Pancreas (tissue), 10 donors: ENCODE measurements at regions not wholly inside any gene's neighbourhood (a gene's known extent, or its start where the extent isn't known, plus 50 kb on each side); places are given as distances from the start of the nearest gene placed in this dataset.
"Not testable (repeated sequence)": the region's sequence is repeated elsewhere in the genome, so short reads cannot be mapped to it uniquely, and the experiment has no call there.

Source experiments
- ATAC-seq, 4 donors: fragments of 200-7000 bp; cut with Tn5 transposase; one replicate each; pipeline versions ENCODE4 v1.8.0 to v1.9.1; 2020; ENCODE audit warnings: mild to moderate bottlenecking in 4 of 4, moderate library complexity in 4 of 4
- DNase-seq, 6 donors: peaks; one replicate each; pipeline ENCODE4 v3.0.0-alpha.2; 2020
- FAIRE-seq: peaks from 2 replicates; lab custom pipeline; 2012; peaks lifted over from hg19 to GRCh38; lab: Jason Lieb, UNC
- H3K27ac ChIP-seq, 4 donors: fragments of 200-600 bp; sonication (generic); 1 replicate in 3 of 4; 2 replicates in 1 of 4; pipeline versions ENCODE4 v1.5.0 to v1.8.0; 2020
- H3K27me3 ChIP-seq, 4 donors: fragments of 200-600 bp; one replicate each; pipeline ENCODE4 v1.8.0; 2021
- H3K36me3 ChIP-seq, 3 donors: fragments of 200-600 bp; sonication (generic) in 1 of 3; one replicate each; pipeline versions ENCODE4 v1.5.0 to v1.8.0; 2020 to 2021
- H3K4me1 ChIP-seq, 3 donors: fragments of 200-600 bp; one replicate each; pipeline ENCODE4 v1.8.0; 2021
- H3K4me3 ChIP-seq, 4 donors: fragments of 200-600 bp; sonication (generic) in 2 of 4; one replicate each; pipeline versions ENCODE4 v1.5.0 to v1.8.0; 2020 to 2021
- H3K9me3 ChIP-seq, 4 donors: fragments of 200-600 bp; one replicate each; pipeline ENCODE4 v1.8.0; 2021
- WGBS, 2 donors: extraction: QIAGEN DNeasy Blood & Tissue Kit; methylation state at CpG; one replicate each; pipeline ENCODE4 v1.1.7; 2013; 5-methylcytosine and 5-hydroxymethylcytosine counted together
- intact Hi-C, 3 donors: fragments of 100-400 bp; cut with DNase I; formaldehyde crosslinking; loops; one replicate each; pipeline versions ENCODE4 v1.11.1 to v1.14.2; 2022
- TF ChIP-seq, protein P1 (sequence below), 4 donors: fragments of 200-600 bp; sonication (generic) in 3 of 4; IDR thresholded peaks; one replicate each; pipeline versions ENCODE4 v1.5.0 to v1.8.0; 2021; ENCODE audit warnings: antibody characterized with exemption in 4 of 4
- donor health status: healthy with polysubstance abuse.
- donor health status: DM: no; HTN: no; CAD: no; lungs with moderate emphysema.
- donor health status: DM: no; HTN: no; CAD: no.
- donor health status: control.
- donor health status: control.
- donor health status: Bipolar disorder and iron deficiency.
- donor health status: DM: yes; HTN: yes; CAD: no.
- donor health status: DM: no; HTN: no; CAD: no.
- donor health status: DM: no; HTN: no; CAD: no.
- donor health status: DM: yes; HTN: yes; CAD: no.

GRCh38 chr1:88618331-88618730, 65.7 kb upstream of the PKN2 start:
- no peaks in the 10 kb centered on the region for H3K4me1 ChIP-seq
- WGBS, 2 donors, result 80 to 81% methylated on average over 2 of the region's 2 CpGs
- no peak overlapping the region for H3K4me3 ChIP-seq
- no peak for FAIRE-seq
- no peaks in the 10 kb centered on the region for H3K36me3 ChIP-seq
- TF ChIP-seq, protein P1, sequence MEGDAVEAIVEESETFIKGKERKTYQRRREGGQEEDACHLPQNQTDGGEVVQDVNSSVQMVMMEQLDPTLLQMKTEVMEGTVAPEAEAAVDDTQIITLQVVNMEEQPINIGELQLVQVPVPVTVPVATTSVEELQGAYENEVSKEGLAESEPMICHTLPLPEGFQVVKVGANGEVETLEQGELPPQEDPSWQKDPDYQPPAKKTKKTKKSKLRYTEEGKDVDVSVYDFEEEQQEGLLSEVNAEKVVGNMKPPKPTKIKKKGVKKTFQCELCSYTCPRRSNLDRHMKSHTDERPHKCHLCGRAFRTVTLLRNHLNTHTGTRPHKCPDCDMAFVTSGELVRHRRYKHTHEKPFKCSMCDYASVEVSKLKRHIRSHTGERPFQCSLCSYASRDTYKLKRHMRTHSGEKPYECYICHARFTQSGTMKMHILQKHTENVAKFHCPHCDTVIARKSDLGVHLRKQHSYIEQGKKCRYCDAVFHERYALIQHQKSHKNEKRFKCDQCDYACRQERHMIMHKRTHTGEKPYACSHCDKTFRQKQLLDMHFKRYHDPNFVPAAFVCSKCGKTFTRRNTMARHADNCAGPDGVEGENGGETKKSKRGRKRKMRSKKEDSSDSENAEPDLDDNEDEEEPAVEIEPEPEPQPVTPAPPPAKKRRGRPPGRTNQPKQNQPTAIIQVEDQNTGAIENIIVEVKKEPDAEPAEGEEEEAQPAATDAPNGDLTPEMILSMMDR (IDR thresholded peaks at IDR 0.05), result no peak
- no peaks in the 10 kb centered on the region for H3K9me3 ChIP-seq
- no peak for ATAC-seq
- H3K27me3 ChIP-seq, result no peaks in the 10 kb centered on the region
- no peak overlapping the region for H3K27ac ChIP-seq
- intact Hi-C loops, result no loop called here
- no peak for DNase-seq

DNA sequence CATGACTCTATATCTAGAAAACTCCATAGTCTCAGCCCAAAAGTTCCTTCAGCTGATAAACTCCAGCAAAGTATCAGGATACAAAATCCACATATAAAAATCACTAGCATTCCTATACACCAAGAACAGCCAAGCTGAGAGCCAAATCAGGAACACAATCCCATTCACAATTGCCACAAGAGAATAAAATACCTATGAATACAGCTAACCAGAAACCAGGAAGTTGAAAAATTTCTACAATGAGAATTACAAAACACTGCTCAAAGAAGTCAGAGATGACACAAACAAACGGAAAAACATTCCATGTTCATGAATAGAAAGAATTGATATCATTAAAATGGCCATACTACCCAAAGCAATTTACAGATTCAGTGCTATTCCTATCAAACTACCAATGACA, 61.0 kb upstream of the PKN2 start:
- H3K36me3 ChIP-seq, ATAC-seq, H3K4me3 ChIP-seq, intact Hi-C loops, H3K27ac ChIP-seq, DNase-seq, FAIRE-seq, H3K4me1 ChIP-seq, H3K9me3 ChIP-seq, H3K27me3 ChIP-seq: not testable (repeated sequence)
- WGBS, 2 donors, result 35 to 47% methylated on average over 1 of the region's 1 CpG
